GM19395 (cell line): ENCODE measurements at regions not wholly inside any gene's neighbourhood (a gene's known extent, or its start where the extent isn't known, plus 50 kb on each side); places are given as distances from the start of the nearest gene placed in this dataset.

ENCODE experiments used
- ATAC-seq: cut with Tn5 transposase; IDR thresholded peaks from one replicate; pipeline ENCODE4 v1.9.1; 2021; ENCODE audit warnings: mild to moderate bottlenecking, moderate library complexity; ENCODE audit not compliant: unreplicated experiment

- no peak for ATAC-seq
Observed at GRCh38 chr15:47516558-47516957, 200.7 kb upstream of the SEMA6D start.

GRCh38 chr15:47516972-47517371, 200.3 kb upstream of the SEMA6D start:
- no peak for ATAC-seq

GRCh38 chr15:47517737-47518136, 199.6 kb upstream of the SEMA6D start:
- ATAC-seq = no peak

GRCh38 chr15:47523681-47524475, 193.4 kb upstream of the SEMA6D start:
- no peak for ATAC-seq

- ATAC-seq = no peak
Observed at GRCh38 chr15:47529241-47529640, 188.1 kb upstream of the SEMA6D start.

GRCh38 chr15:47534673-47535072, 182.6 kb upstream of the SEMA6D start:
- no peak for ATAC-seq

- no peak for ATAC-seq
Observed at GRCh38 chr15:47541562-47541961, 175.7 kb upstream of the SEMA6D start.

GRCh38 chr15:47542312-47542989, 174.9 kb upstream of the SEMA6D start:
- no peak for ATAC-seq

- no peak for ATAC-seq
Observed at GRCh38 chr15:47548231-47548630, 169.1 kb upstream of the SEMA6D start.

- no peak for ATAC-seq
Observed at GRCh38 chr15:47548986-47549385, 168.3 kb upstream of the SEMA6D start.

GRCh38 chr15:47551079-47551478, 166.2 kb upstream of the SEMA6D start:
- no peak for ATAC-seq

- ATAC-seq = no peak
Observed at GRCh38 chr15:47551546-47551945, 165.8 kb upstream of the SEMA6D start.

GRCh38 chr15:47552978-47553608, 164.2 kb upstream of the SEMA6D start:
- no peak for ATAC-seq

- no peak for ATAC-seq
Observed at GRCh38 chr15:47553947-47554346, 163.4 kb upstream of the SEMA6D start.

- no peak for ATAC-seq
Observed at GRCh38 chr15:47561102-47561501, 156.2 kb upstream of the SEMA6D start.

- no peak for ATAC-seq
Observed at GRCh38 chr15:47565949-47566348, 151.4 kb upstream of the SEMA6D start.

- ATAC-seq = no peak
Observed at GRCh38 chr15:47566610-47567009, 150.7 kb upstream of the SEMA6D start.

GRCh38 chr15:47568030-47568429, 149.3 kb upstream of the SEMA6D start:
- no peak for ATAC-seq

GRCh38 chr15:47570044-47570443, 147.3 kb upstream of the SEMA6D start:
- no peak for ATAC-seq

- no peak for ATAC-seq
Observed at GRCh38 chr15:47570451-47570850, 146.9 kb upstream of the SEMA6D start.

- ATAC-seq = no peak
Observed at GRCh38 chr15:47570881-47571640, 146.2 kb upstream of the SEMA6D start.
